Brain microvascular endothelial cell (primary cell): ENCODE measurements at regions not wholly inside any gene's neighbourhood (a gene's known extent, or its start where the extent isn't known, plus 50 kb on each side); places are given as distances from the start of the nearest gene placed in this dataset.

Experiments
- DNase-seq: peaks from one replicate; pipeline ENCODE4 v3.0.0-alpha.2; 2020
- H3K27ac ChIP-seq: fragments of 250-450 bp; sonication (Bioruptor Pico); 2 replicates; pipeline ENCODE4 v1.5.1; 2020; ENCODE audit warnings: mild to moderate bottlenecking, moderate library complexity
- H3K27me3 ChIP-seq: fragments of 250-450 bp; sonication (Bioruptor Pico); replicated peaks from 2 replicates; pipeline ENCODE4 v1.5.1; 2020; ENCODE audit warnings: mild to moderate bottlenecking
- H3K36me3 ChIP-seq: fragments of 250-450 bp; sonication (Bioruptor Pico); replicated peaks from 2 replicates; pipeline ENCODE4 v1.5.1; 2020; ENCODE audit warnings: mild to moderate bottlenecking
- H3K4me3 ChIP-seq: 2 replicates; pipeline ENCODE4 v1.5.1; 2011; ENCODE audit warnings: low read depth, mild to moderate bottlenecking, control low read depth, low read length, moderate library complexity
- CTCF ChIP-seq: IDR thresholded peaks from 2 replicates; pipeline ENCODE4 v1.5.1; 2011; ENCODE audit warnings: low read depth, mild to moderate bottlenecking, moderate library complexity, low read length, control low read depth, inconsistent platforms; ENCODE audit errors: missing control alignments
- in situ Hi-C: cut with HindIII; loops from 2 replicates; pipeline ENCODE4 v1.10.0; 2017; ENCODE audit warnings: low sequenced_read_pairs, low pct_ligation_motif_present

GRCh38 chr18:78589916-78590437 is 389.6 kb upstream of the SALL3 start:
- no peak for TF ChIP-seq CTCF
- Histone ChIP-seq H3K4me3 (no peak overlapping the region), H3K27me3 (no peaks in the 10 kb centered on the region), H3K36me3 (no peaks in the 10 kb centered on the region), H3K27ac (no peak overlapping the region)
- in situ Hi-C loops = no loop called here
- DNase-seq = no peak

- TF ChIP-seq CTCF = no peak
- in situ Hi-C loops = no loop called here
- Histone ChIP-seq H3K4me3 (no peak overlapping the region), H3K36me3 (no peaks in the 10 kb centered on the region), H3K27ac (no peak overlapping the region), H3K27me3 (no peaks in the 10 kb centered on the region)
- DNase-seq = no peak
Observed at GRCh38 chr18:78595453-78595852, 384.2 kb upstream of the SALL3 start.

GRCh38 chr18:78595924-78596573 is 383.6 kb upstream of the SALL3 start:
- DNase-seq = no peak
- Histone ChIP-seq H3K4me3 (no peak overlapping the region), H3K27me3 (no peaks in the 10 kb centered on the region), H3K36me3 (no peaks in the 10 kb centered on the region), H3K27ac (no peak overlapping the region)
- no peak for TF ChIP-seq CTCF
- in situ Hi-C loops = no loop called here

- no peak overlapping the region for H3K27ac ChIP-seq
- in situ Hi-C loops = no loop called here
- H3K4me3 ChIP-seq = no peak overlapping the region
- no peak for TF ChIP-seq CTCF
- no peaks in the 10 kb centered on the region for H3K36me3 ChIP-seq
- DNase-seq = no peak
- no peaks in the 10 kb centered on the region for H3K27me3 ChIP-seq
Observed at GRCh38 chr18:78596794-78597345, 382.7 kb upstream of the SALL3 start.

- Histone ChIP-seq H3K27ac (no peak overlapping the region), H3K36me3 (no peaks in the 10 kb centered on the region), H3K27me3 (no peaks in the 10 kb centered on the region), H3K4me3 (no peak overlapping the region)
- no peak for TF ChIP-seq CTCF
- in situ Hi-C loops = no loop called here
- DNase-seq = no peak
Observed at GRCh38 chr18:78601349-78601748, 378.3 kb upstream of the SALL3 start.

GRCh38 chr18:78601923-78602322 is 377.7 kb upstream of the SALL3 start:
- DNase-seq = no peak
- no peak for TF ChIP-seq CTCF
- no peaks in the 10 kb centered on the region for H3K27me3 ChIP-seq
- in situ Hi-C loops = no loop called here
- H3K4me3 ChIP-seq = no peak overlapping the region
- H3K27ac ChIP-seq = no peak overlapping the region
- no peaks in the 10 kb centered on the region for H3K36me3 ChIP-seq
